MM.1S (cell line): ENCODE measurements at regions not wholly inside any gene's neighbourhood (a gene's known extent, or its start where the extent isn't known, plus 50 kb on each side); places are given as distances from the start of the nearest gene placed in this dataset.

Source experiments
- DNase-seq: peaks from one replicate; pipeline ENCODE4 v3.0.0-alpha.2; 2015
- H2AFZ ChIP-seq: fragments of 300-600 bp; sonication (generic); 2 replicates; pipeline ENCODE4 v1.6.0; 2016; ENCODE audit warnings: antibody characterized with exemption, low read length
- H3F3A ChIP-seq: fragments of 300-600 bp; sonication (generic); 2 replicates; pipeline ENCODE4 v1.6.1; 2016; ENCODE audit warnings: mild to moderate bottlenecking, antibody characterized with exemption, low read length, moderate library complexity, mixed read lengths; ENCODE audit not compliant: insufficient read depth
- H3K27ac ChIP-seq: fragments of 300-600 bp; sonication (generic); 2 replicates; pipeline ENCODE4 v1.5.1; 2016; ENCODE audit warnings: mild to moderate bottlenecking, low read length
- H3K27me3 ChIP-seq: fragments of 300-600 bp; sonication (generic); replicated peaks from 2 replicates; pipeline ENCODE4 v1.6.0; 2016; ENCODE audit warnings: low read length; ENCODE audit not compliant: insufficient read depth
- H3K36me3 ChIP-seq: fragments of 300-600 bp; sonication (generic); replicated peaks from 2 replicates; pipeline ENCODE4 v1.6.1; 2016; ENCODE audit warnings: mild to moderate bottlenecking, low read length, mixed read lengths; ENCODE audit not compliant: insufficient read depth
- H3K4me1 ChIP-seq: fragments of 300-600 bp; sonication (generic); 2 replicates; pipeline ENCODE4 v1.6.1; 2016; ENCODE audit warnings: low read length, mixed read lengths
- H3K4me2 ChIP-seq: fragments of 300-600 bp; sonication (generic); 2 replicates; pipeline ENCODE4 v1.6.0; 2016; ENCODE audit warnings: low read depth, low read length
- H3K4me3 ChIP-seq: fragments of 300-600 bp; sonication (generic); 2 replicates; pipeline ENCODE4 v1.5.1; 2016; ENCODE audit warnings: low read length, mixed read lengths
- H3K79me2 ChIP-seq: fragments of 300-600 bp; sonication (generic); 2 replicates; pipeline ENCODE4 v1.6.1; 2016; ENCODE audit warnings: mixed run types, low read length, mixed read lengths
- H3K9ac ChIP-seq: fragments of 300-600 bp; sonication (generic); 2 replicates; pipeline ENCODE4 v1.6.1; 2016; ENCODE audit warnings: low read length, mixed read lengths
- H3K9me2 ChIP-seq: fragments of 300-600 bp; sonication (generic); replicated peaks from 2 replicates; pipeline ENCODE4 v1.6.1; 2016; ENCODE audit warnings: mild to moderate bottlenecking, low read length, mixed read lengths; ENCODE audit not compliant: insufficient read depth
- H3K9me3 ChIP-seq: fragments of 300-600 bp; sonication (generic); replicated peaks from 2 replicates; pipeline ENCODE4 v1.6.1; 2016; ENCODE audit warnings: mild to moderate bottlenecking, low read length, mixed read lengths; ENCODE audit not compliant: insufficient read depth
- H4K20me1 ChIP-seq: fragments of 300-600 bp; sonication (generic); 2 replicates; pipeline ENCODE4 v1.6.1; 2016; ENCODE audit warnings: mild to moderate bottlenecking, low read length, moderate library complexity, mixed read lengths; ENCODE audit not compliant: insufficient read depth
- EZH2 ChIP-seq: fragments of 300-600 bp; sonication (generic); optimal IDR thresholded peaks from 2 replicates; pipeline ENCODE3; 2017; ENCODE audit warnings: low read depth, mild to moderate bottlenecking, antibody characterized with exemption, low read length, mixed read lengths
- EZH2phosphoT487 ChIP-seq: fragments of 300-600 bp; sonication (generic); IDR thresholded peaks from 2 replicates; pipeline ENCODE4 v1.6.1; 2018; ENCODE audit warnings: antibody characterized with exemption, low read length
- TF ChIP-seq, protein P1 (sequence below): fragments of 300-600 bp; sonication (generic); IDR thresholded peaks from 2 replicates; pipeline ENCODE4 v1.5.1; 2016; ENCODE audit warnings: antibody characterized with exemption, low read length, mixed read lengths

DNA sequence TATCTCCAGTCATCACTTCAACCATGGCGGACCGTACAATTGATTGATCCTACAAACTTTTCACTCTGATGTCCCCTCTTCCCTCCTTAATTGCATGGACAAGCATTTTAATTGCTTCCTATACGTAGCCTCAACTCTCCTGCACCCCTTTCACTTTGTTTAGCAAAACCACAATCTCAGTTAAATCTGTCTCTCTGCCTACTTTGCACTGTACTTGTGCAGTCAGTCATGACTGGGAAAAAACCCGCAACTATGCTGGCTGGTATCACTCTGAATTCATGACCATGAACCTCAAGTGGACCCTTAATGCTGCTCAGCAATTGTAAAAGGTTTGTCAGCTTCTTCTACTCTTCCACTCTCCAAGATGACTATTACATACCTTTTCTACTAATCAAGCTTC lies 51.7 kb upstream of the AFF2 start:
- H3K36me3 ChIP-seq = no peaks in the 10 kb centered on the region
- H3F3A ChIP-seq = no peaks in the 10 kb centered on the region
- H3K9me2 ChIP-seq = no peaks in the 10 kb centered on the region
- H3K27ac ChIP-seq = no peak overlapping the region
- no peak overlapping the region for H3K4me3 ChIP-seq
- H4K20me1 ChIP-seq = no peaks in the 10 kb centered on the region
- no peak overlapping the region for H3K4me2 ChIP-seq
- no peak overlapping the region for H2AFZ ChIP-seq
- DNase-seq = no peak
- TF ChIP-seq EZH2 (no peak), EZH2phosphoT487 (no peak)
- TF ChIP-seq, protein P1, sequence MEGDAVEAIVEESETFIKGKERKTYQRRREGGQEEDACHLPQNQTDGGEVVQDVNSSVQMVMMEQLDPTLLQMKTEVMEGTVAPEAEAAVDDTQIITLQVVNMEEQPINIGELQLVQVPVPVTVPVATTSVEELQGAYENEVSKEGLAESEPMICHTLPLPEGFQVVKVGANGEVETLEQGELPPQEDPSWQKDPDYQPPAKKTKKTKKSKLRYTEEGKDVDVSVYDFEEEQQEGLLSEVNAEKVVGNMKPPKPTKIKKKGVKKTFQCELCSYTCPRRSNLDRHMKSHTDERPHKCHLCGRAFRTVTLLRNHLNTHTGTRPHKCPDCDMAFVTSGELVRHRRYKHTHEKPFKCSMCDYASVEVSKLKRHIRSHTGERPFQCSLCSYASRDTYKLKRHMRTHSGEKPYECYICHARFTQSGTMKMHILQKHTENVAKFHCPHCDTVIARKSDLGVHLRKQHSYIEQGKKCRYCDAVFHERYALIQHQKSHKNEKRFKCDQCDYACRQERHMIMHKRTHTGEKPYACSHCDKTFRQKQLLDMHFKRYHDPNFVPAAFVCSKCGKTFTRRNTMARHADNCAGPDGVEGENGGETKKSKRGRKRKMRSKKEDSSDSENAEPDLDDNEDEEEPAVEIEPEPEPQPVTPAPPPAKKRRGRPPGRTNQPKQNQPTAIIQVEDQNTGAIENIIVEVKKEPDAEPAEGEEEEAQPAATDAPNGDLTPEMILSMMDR = no peak
- H3K4me1 ChIP-seq = no peaks in the 10 kb centered on the region
- no peaks in the 10 kb centered on the region for H3K79me2 ChIP-seq
- H3K9ac ChIP-seq = no peak overlapping the region
- no peaks in the 10 kb centered on the region for H3K27me3 ChIP-seq
- H3K9me3 ChIP-seq = no peaks in the 10 kb centered on the region
